ENCODE measurements at regions not wholly inside any gene's neighbourhood (a gene's known extent, or its start where the extent isn't known, plus 50 kb on each side); places are given as distances from the start of the nearest gene placed in this dataset.

DNA sequence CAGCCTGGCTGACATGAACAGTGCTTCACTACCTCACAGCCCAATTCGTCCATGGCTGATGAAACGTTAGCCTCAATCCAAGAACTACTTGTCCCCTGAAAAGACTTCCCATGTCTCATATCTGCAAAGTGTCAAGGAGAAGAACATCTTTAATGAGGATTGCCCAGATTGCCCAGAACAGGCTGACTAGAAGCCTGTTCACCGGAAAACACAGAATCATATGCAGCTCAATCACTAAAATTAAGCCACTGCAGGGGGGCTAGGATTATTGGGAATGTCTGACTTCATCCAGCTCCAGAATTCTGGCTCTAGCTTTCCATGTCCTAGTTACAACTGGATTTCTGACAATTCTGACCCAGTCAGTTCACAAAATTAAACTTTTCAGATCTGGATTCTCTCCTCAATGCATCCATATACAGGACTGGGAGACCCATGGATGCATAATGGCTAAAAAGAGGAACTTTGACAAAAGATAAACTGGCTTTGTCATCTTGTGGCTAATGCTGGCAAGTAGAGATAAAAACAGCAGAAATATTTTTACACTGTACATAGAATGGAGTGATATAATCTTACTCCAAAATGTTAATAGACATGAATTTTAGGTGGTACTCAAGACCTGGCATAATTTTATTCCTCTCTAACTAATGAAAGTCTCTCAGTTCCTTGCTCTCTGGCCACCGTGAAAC is 467.0 kb upstream of the POT1 start:
- TF ChIP-seq, protein P1, sequence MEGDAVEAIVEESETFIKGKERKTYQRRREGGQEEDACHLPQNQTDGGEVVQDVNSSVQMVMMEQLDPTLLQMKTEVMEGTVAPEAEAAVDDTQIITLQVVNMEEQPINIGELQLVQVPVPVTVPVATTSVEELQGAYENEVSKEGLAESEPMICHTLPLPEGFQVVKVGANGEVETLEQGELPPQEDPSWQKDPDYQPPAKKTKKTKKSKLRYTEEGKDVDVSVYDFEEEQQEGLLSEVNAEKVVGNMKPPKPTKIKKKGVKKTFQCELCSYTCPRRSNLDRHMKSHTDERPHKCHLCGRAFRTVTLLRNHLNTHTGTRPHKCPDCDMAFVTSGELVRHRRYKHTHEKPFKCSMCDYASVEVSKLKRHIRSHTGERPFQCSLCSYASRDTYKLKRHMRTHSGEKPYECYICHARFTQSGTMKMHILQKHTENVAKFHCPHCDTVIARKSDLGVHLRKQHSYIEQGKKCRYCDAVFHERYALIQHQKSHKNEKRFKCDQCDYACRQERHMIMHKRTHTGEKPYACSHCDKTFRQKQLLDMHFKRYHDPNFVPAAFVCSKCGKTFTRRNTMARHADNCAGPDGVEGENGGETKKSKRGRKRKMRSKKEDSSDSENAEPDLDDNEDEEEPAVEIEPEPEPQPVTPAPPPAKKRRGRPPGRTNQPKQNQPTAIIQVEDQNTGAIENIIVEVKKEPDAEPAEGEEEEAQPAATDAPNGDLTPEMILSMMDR (conservative IDR thresholded peaks at IDR 0.05 in 1 of 2, IDR thresholded peaks at IDR 0.05 in 1 of 2; ENCODE audit: low read depth in 1 of 2, low read length in 2 of 2): no peak
- TF ChIP-seq EZH2 (IDR thresholded peaks at IDR 0.05; ENCODE audit: low read length, missing control alignments): no peak

Data from fibroblast of lung (primary cell).